GM12801 (cell line): ENCODE measurements at regions not wholly inside any gene's neighbourhood (a gene's known extent, or its start where the extent isn't known, plus 50 kb on each side); places are given as distances from the start of the nearest gene placed in this dataset.

ENCODE experiments used
- TF ChIP-seq, protein P1 (sequence below): IDR thresholded peaks from one replicate; pipeline ENCODE4 v1.5.1; 2011; ENCODE audit warnings: control low read depth; ENCODE audit not compliant: insufficient read length; ENCODE audit errors: extremely low read depth

DNA sequence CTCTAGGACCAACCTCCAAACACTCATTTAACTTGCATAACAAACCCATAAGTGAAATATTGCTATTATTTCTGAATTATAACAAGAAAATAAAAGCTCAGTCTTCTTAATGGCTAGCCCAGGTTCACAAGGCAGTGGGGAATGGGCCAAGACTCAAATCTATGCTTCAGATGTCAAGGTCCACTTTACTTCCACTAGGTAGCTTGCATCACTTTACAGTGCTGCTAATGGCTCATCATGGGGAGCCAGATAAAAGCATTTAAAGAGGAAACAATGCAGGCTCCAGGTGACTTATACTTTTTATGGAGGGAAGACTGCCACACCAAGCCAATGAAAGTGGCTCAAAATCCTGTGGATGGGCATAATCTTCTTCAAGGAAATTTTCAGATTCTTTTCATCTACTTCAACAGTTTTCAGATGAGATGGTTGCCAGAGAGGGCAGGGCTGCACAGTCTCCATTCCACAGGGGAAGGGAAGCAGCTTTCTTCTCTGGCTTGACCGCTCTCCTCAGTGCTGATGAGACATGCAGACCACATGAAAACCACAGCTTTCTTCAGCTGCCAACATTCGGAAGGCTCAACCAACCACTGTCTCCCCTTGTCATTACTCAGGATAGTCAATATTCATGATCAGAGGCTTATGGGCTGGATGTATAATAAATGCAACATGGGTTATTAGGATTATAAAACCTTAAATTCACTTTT, 361.9 kb upstream of the MEX3C start:
- TF ChIP-seq, protein P1, sequence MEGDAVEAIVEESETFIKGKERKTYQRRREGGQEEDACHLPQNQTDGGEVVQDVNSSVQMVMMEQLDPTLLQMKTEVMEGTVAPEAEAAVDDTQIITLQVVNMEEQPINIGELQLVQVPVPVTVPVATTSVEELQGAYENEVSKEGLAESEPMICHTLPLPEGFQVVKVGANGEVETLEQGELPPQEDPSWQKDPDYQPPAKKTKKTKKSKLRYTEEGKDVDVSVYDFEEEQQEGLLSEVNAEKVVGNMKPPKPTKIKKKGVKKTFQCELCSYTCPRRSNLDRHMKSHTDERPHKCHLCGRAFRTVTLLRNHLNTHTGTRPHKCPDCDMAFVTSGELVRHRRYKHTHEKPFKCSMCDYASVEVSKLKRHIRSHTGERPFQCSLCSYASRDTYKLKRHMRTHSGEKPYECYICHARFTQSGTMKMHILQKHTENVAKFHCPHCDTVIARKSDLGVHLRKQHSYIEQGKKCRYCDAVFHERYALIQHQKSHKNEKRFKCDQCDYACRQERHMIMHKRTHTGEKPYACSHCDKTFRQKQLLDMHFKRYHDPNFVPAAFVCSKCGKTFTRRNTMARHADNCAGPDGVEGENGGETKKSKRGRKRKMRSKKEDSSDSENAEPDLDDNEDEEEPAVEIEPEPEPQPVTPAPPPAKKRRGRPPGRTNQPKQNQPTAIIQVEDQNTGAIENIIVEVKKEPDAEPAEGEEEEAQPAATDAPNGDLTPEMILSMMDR = no peak

DNA sequence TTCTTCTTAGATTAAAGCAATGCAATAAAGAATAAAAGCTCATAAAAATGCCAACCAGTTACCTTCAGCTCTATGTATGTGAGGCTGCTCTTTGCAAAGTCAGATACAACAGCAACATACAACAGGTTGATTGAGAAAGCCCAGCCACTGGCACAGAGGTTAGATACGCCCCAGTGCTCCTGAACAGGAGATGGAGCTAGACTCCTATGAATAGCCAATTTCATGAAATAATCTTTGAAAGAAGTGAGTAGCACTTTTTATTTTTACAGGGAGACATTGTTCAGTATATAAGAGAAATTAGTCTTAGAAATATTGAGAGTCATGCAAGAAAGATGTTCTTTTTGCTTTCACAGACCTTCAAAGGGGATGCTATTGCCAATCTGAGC, 362.4 kb upstream of the MEX3C start:
- TF ChIP-seq, protein P1 = no peak

DNA sequence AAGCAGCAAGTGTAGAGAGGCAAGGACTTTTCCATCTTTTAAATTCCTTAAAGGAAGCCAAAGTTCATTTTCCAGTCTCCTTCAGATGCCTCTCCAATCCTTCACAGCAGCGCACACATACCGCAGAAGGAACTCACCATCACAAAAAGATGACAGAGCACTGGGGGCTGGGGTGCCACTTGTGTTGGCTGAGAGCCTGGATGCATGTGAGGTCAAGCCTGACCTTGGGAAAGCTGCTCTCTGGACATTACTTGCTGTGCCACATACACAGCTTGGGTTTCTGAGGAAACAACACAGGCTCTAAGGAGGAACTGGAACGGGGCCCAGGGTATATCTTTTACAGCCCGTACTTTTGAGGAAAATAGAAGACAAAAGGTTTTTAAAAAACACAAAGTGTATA, 364.3 kb upstream of the MEX3C start:
- TF ChIP-seq, protein P1 = no peak

GRCh38 chr18:51562866-51563265, 365.4 kb upstream of the MEX3C start:
- TF ChIP-seq, protein P1 = no peak

DNA sequence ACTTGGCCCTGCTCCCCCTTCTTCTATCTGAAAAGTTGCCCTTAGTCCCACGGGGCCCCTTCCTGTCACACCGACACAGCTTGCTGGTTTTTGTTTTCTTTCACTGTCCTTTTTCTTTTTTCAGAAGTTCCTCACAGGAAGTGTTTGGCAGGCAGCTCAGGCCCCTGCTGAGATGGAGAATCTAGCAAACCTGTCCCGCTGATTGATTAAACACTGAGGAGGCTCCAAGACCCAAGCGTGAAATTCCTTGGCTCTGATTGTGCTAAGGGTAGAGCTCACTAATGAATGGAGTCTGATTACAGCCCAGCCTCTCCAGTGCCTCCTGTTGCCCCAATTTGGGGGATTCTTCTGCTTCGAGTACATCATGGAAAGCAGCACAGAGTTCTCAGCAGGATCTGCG, 365.9 kb upstream of the MEX3C start:
- TF ChIP-seq, protein P1 = no peak

DNA sequence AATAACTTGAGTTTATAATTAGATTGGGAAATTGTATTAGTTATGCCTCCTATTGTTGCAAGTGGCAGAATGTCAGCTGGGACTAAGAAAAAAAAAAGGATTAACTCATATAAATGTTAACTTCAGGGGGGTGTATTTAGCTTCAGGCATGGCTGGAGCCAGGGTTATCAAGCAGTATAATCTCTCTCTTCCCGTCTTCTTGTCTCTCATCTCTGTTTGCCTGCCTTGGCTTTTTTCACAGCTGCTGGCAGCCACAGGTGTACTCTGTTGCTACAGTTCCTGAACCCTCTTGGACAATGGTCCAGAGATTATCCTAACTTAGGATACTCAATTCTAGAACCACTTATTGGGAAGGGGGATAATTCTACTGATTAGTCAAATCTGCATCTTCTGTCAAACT, 370.7 kb upstream of the MEX3C start:
- TF ChIP-seq, protein P1 = no peak

DNA sequence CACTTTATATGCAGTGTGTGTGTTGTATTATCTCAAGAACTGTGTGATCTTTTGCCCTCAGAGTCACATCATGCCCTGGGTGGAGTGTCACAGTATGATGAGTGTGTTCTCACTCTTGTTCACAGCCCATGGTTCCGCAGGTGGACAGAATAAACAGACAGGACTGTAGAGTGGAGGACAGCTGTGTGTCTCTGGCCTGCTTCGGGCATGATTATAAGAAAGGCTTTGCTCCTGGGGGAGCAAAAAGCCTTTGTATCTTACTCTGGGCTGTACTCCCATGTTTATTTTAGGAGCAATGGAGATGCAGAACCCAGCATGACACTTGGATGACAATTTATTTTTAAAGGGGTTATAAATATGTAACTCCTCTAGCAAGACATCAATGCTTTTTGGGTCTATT, 371.7 kb upstream of the MEX3C start:
- TF ChIP-seq, protein P1 = no peak
